ENCODE measurements at regions not wholly inside any gene's neighbourhood (a gene's known extent, or its start where the extent isn't known, plus 50 kb on each side); places are given as distances from the start of the nearest gene placed in this dataset.

DNA sequence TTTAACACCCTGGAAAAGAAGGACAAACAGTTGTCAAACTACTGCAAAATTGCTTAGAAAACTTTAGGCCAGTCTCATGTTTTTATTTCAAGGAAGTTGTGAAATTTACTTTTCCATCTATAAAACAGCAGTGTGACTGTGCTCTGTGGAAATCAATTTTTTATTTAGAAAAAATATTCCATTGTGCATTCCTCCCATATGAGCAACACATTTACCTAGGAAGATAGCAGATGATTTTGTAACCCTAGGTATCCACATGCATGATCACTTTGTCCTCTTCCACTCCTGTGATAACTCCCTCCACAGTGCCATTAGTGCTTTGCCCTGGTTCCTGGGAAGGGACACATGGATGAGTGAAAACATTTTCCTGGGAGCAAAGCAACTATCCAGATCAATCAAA lies 69.4 kb upstream of the GPCPD1 start:
- TF ChIP-seq, protein P1, sequence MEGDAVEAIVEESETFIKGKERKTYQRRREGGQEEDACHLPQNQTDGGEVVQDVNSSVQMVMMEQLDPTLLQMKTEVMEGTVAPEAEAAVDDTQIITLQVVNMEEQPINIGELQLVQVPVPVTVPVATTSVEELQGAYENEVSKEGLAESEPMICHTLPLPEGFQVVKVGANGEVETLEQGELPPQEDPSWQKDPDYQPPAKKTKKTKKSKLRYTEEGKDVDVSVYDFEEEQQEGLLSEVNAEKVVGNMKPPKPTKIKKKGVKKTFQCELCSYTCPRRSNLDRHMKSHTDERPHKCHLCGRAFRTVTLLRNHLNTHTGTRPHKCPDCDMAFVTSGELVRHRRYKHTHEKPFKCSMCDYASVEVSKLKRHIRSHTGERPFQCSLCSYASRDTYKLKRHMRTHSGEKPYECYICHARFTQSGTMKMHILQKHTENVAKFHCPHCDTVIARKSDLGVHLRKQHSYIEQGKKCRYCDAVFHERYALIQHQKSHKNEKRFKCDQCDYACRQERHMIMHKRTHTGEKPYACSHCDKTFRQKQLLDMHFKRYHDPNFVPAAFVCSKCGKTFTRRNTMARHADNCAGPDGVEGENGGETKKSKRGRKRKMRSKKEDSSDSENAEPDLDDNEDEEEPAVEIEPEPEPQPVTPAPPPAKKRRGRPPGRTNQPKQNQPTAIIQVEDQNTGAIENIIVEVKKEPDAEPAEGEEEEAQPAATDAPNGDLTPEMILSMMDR (IDR thresholded peaks at IDR 0.05; ENCODE audit: poor library complexity), result no peak
- TF ChIP-seq EZH2 (IDR thresholded peaks at IDR 0.05; ENCODE audit: borderline replicate concordance), result no peak
- TF ChIP-seq EZH2phosphoT487 (IDR thresholded peaks at IDR 0.05; ENCODE audit: low read depth, severe bottlenecking, unreplicated experiment), result no peak
